HG03159 (cell line): ENCODE measurements at regions not wholly inside any gene's neighbourhood (a gene's known extent, or its start where the extent isn't known, plus 50 kb on each side); places are given as distances from the start of the nearest gene placed in this dataset.
A peak's percentile ranks its signal among the peaks of the same experiment; 100 is the strongest.
"Not testable (repeated sequence)": the region's sequence is repeated elsewhere in the genome, so short reads cannot be mapped to it uniquely, and the experiment has no call there.

Experiments
- ATAC-seq: cut with Tn5 transposase; IDR thresholded peaks from one replicate; pipeline ENCODE4 v1.9.1; 2021; ENCODE audit warnings: mild to moderate bottlenecking, moderate library complexity; ENCODE audit not compliant: unreplicated experiment

DNA sequence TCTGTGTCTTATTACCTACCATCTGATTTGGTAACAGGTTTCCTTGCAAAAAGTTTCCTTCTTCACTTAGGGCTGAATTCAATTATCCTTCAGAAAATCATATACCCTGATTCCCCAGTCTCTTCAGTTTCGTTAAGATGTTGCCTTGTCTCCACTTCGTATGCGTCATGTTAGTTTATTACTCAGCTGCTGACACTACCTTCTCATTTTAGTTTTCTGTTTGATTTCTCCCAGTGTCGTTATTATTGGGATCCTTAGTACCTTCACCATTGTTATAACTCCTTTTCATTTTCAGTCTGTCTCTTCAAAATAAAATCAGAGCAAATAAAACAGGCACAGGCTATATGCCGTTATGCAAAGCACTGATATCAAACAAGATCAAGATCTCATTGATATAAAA is 87.5 kb upstream of the RBPJ start:
- no peak for ATAC-seq

GRCh38 chr4:26235500-26235899 is 85.3 kb upstream of the RBPJ start:
- ATAC-seq = no peak

DNA sequence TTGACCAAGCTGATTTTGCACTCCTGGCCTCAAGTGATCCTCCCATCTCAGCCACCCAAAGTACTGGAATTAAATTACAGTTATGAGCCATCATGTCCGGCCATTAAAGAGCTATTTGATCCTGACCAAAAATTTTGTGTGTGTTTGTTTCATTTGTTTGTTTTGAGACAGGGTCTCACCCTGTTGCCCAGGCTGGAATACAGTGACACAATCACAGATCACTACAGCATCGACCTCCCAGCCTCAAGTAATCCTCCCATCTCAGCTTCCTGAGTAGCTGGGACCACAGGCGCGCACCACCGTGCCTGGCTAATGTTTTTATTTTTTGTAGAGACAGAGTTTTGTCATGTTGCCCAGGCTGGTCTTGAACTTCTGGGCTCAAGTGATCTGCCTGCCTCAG is 82.9 kb upstream of the RBPJ start:
- no peak for ATAC-seq

- ATAC-seq = no peak
Observed at GRCh38 chr4:26238426-26238777, 82.4 kb upstream of the RBPJ start.

DNA sequence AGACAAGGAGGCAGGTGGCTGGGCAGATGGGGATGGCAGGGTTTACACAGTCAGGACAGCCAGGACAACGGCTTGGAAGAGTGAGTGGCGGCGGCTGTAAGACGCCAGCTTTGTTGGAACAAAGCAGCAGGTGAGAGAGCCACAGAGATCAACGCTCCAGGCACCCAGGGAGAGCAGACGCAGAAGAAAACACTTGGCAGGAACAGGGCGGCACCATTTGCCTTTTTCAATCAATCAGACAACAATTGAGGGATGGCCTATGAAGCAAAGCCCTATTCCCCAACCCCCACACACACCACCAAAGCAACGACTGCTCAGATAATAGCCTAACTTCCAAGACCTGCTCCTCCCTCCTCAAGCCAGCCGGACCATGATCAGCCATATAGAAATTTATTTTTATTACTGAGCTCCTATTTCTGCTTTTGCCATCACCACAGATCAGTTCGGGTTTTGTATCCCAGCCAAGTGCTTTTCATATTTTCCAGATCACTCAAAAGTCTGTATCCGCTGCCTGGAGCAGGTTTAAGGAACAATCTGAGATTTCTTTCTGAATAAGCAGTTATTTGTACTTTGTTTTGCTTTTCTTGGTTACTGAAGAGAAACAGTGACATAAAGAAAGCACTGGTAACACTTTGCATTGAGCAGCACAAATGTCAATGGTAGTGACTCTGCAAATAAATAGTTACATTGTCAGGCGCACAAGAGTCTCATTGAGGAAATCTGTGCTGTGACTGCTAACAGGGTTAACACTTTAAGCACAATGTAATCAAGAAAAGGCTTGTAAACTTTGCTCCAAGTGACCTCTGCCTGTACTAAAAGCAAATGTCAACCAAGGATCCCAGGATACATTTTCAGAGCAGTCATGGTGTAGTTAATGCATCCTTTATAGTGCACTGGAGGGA is 81.8 kb upstream of the RBPJ start:
- no peak for ATAC-seq

GRCh38 chr4:26239801-26240200 is 81.0 kb upstream of the RBPJ start:
- ATAC-seq = no peak

DNA sequence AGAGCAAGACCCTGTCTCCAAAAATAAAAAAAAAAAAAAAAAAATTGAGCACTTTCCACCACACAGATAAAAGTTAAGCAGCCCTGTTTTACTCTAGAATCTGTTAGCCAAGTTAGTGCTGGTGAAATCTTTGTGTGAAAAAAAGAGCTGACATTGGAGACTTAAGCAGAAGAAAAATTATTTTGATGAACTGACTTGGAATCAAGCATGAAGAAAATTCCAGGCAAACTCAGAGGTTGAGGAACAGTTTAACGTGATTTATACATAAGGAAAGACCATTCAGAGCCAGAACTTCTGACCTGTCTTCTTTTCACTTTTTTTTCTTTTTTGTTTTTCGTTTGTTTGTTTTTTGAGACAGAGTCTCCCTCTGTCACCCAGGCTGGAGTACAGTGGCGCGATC is 79.6 kb upstream of the RBPJ start:
- no peak for ATAC-seq

GRCh38 chr4:26242451-26242850 is 78.4 kb upstream of the RBPJ start:
- no peak for ATAC-seq

- not testable (repeated sequence) for ATAC-seq
Observed at GRCh38 chr4:26244138-26244537, 76.7 kb upstream of the RBPJ start.

DNA sequence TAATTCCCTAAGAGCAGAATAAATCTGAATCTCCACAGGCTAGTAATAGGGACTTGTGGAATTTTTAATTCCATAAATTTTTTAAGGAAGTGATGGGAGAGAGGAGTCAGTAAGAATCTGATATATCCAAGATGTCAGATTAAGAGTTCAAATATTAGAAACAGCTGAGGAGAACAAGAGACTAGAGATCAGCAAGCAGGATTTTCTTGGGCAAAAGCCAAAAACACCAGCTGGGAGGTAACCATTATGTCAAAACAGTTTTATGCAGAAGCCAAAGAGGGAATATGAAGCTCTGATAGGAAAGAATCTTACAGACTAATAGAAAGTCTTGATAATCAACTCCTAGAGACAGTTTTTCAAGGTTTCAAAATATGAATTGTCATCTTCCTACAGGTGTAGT is 72.2 kb upstream of the RBPJ start:
- no peak for ATAC-seq

GRCh38 chr4:26252349-26253025 is 68.3 kb upstream of the RBPJ start:
- ATAC-seq = no peak

DNA sequence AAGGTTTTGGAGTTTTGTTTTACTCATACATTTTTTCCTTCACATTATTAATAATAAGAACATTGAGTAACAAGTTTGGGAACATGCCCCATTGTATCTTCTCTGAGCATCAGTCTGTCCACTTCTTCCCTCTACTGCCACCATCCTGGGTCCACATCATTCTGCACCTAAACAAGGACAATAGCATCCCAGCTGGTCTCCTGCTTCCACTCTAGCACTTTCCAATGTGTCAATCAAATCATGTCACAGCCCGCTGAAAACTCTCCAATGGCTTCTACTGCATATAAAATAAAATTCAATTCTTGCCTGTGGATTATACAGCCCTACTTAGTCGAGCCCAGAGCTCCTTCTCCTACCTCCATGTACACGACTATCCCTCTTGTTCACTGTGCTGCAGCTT is 66.8 kb upstream of the RBPJ start:
- no peak for ATAC-seq

DNA sequence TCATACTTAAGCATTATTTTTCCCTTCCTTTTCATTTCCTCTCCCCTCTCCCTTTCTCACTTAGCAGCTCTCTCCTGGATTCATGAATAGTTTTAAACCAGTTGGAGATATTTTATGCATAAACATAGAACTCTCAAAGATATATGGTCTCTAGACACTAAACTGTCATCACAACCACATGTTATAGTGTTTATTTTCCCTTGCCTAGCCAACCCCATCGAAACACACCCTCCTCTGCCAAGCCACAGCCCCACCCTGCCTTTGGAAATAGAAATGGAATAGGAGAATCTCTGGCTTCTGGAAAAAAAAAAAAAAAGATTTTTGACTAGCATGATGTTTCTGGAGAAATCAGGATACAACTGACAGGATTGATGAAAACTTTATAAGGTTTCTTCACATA is 64.8 kb upstream of the RBPJ start:
- no peak for ATAC-seq

GRCh38 chr4:26257444-26257843 is 63.4 kb upstream of the RBPJ start:
- not testable (repeated sequence) for ATAC-seq

DNA sequence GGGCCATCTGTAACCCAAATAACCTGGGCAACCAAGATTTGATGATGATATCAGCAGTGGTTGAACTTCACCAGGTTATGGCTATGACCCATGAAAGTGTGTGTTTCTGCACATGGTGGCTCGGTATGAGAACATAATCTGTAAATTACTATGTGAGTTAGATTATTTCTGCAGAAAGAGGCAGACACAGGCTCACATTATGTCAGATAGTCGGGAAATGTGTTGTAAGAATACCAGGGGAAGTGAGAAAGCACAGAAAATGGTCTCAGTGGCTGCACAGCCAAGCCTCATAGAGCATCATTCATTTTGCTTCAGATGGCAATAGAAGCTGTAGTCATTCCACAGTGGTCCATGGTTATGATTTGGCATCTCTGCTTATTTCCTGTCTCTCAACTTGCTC is 63.0 kb upstream of the RBPJ start:
- ATAC-seq = peak; percentile 77

- ATAC-seq = no peak
Observed at GRCh38 chr4:26260571-26260970, 60.2 kb upstream of the RBPJ start.

- no peak for ATAC-seq
Observed at GRCh38 chr4:26261405-26261804, 59.4 kb upstream of the RBPJ start.

- no peak for ATAC-seq
Observed at GRCh38 chr4:26263165-26263564, 57.6 kb upstream of the RBPJ start.

GRCh38 chr4:26264109-26264508 is 56.7 kb upstream of the RBPJ start:
- no peak for ATAC-seq

GRCh38 chr4:26267087-26267486 is 53.7 kb upstream of the RBPJ start:
- no peak for ATAC-seq

GRCh38 chr4:26268246-26268645 is 52.6 kb upstream of the RBPJ start:
- no peak for ATAC-seq

DNA sequence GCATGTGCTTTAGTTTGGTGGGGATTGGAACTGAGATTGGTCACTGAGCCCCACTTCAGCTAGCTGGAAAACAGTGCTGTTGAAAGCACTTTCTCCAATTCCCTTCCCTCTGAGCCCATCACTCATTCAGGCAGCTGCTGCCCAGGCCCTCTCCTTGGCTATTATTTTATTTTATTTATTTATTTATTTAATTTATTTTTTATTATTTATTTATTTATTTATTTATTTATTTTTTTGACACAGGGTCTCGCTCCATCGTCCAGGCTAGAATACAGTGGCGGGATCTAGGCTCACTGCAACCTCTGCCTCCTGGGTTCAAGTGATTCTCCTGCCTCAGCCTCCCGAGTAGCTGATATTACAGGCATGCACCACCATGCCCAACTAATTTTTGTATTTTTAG is 51.8 kb upstream of the RBPJ start:
- ATAC-seq = no peak
